Stimulated activated naive CD8-positive, alpha-beta T cell treated with anti-CD3 and anti-CD28 coated beads, Interleukin-15, Interleukin-2, amounts not matched to agents 100 ng/mL and 50 ng/mL, for 24 hours (primary cell): ENCODE measurements at regions not wholly inside any gene's neighbourhood (a gene's known extent, or its start where the extent isn't known, plus 50 kb on each side); places are given as distances from the start of the nearest gene placed in this dataset.

ENCODE experiments used
- H3K27ac Mint-ChIP-seq: one replicate; pipeline ENCODE4 v1.8.0; 2021; ENCODE audit warnings: mild to moderate bottlenecking, mixed read lengths
- H3K27me3 Mint-ChIP-seq: one replicate; pipeline ENCODE4 v1.8.0; 2021; ENCODE audit warnings: mixed read lengths
- H3K36me3 Mint-ChIP-seq: one replicate; pipeline ENCODE4 v1.8.0; 2021; ENCODE audit warnings: low read depth, mixed read lengths
- H3K4me1 Mint-ChIP-seq: one replicate; pipeline ENCODE4 v1.8.0; 2021; ENCODE audit warnings: low read depth, mixed read lengths
- H3K4me3 Mint-ChIP-seq: one replicate; pipeline ENCODE4 v1.8.0; 2021; ENCODE audit warnings: mild to moderate bottlenecking, mixed read lengths
- H3K9me3 Mint-ChIP-seq: one replicate; pipeline ENCODE4 v1.8.0; 2021; ENCODE audit warnings: mixed read lengths

DNA sequence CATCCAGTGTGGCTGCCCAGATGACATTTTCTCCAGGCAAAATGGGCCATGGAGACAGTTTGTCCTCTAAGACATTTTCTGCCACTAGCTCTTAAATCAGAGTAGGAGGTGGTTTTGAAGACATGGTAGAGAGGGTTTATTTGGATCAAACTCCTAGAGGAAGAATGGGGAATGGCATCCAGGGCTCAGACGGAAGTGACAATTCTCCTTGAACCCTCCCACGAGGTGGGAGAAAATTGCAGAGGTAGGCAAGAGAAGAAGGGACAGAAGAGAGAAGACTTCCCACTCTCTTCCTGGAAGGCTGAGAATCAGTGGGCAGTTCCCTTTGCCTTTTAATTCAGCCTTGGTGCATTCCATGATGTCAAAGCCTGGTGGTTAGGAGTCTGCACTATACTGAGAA lies 194.0 kb downstream of the SMIM20 start:
- H3K9me3 Mint-ChIP-seq, result peaks cover 20% of the 10 kb centered on the region
- H3K27me3 Mint-ChIP-seq, result peaks cover 43% of the 10 kb centered on the region
- H3K4me3 Mint-ChIP-seq, result no peak overlapping the region
- H3K4me1 Mint-ChIP-seq, result peaks cover 5% of the 10 kb centered on the region
- H3K27ac Mint-ChIP-seq, result no peak overlapping the region
- H3K36me3 Mint-ChIP-seq, result peaks cover 8% of the 10 kb centered on the region

- Mint-ChIP-seq H3K4me1 (no peaks in the 10 kb centered on the region), H3K4me3 (no peak overlapping the region), H3K27ac (no peak overlapping the region), H3K9me3 (peaks cover 31% of the 10 kb centered on the region), H3K36me3 (peaks cover 17% of the 10 kb centered on the region), H3K27me3 (peaks cover 41% of the 10 kb centered on the region)
These were observed 196.5 kb downstream of the SMIM20 start for GRCh38 chr4:26110493-26110892.

- Mint-ChIP-seq H3K4me1 (no peaks in the 10 kb centered on the region), H3K4me3 (no peak overlapping the region), H3K27me3 (peaks cover 44% of the 10 kb centered on the region), H3K9me3 (peaks cover 38% of the 10 kb centered on the region), H3K27ac (no peak overlapping the region), H3K36me3 (peaks cover 17% of the 10 kb centered on the region)
These were observed 199.4 kb downstream of the SMIM20 start for GRCh38 chr4:26113339-26113940.

- Mint-ChIP-seq H3K4me3 (no peak overlapping the region), H3K36me3 (peaks cover 17% of the 10 kb centered on the region), H3K27ac (no peak overlapping the region), H3K9me3 (peaks cover 39% of the 10 kb centered on the region), H3K4me1 (peaks cover 5% of the 10 kb centered on the region), H3K27me3 (peaks cover 41% of the 10 kb centered on the region)
These were observed 202.0 kb downstream of the SMIM20 start for GRCh38 chr4:26116057-26116456.

GRCh38 chr4:26120098-26120825 lies 200.6 kb upstream of the RBPJ start:
- Mint-ChIP-seq H3K27ac (no peak overlapping the region), H3K27me3 (peaks cover 36% of the 10 kb centered on the region), H3K36me3 (no peaks in the 10 kb centered on the region), H3K4me1 (peaks cover 5% of the 10 kb centered on the region), H3K9me3 (peaks cover 17% of the 10 kb centered on the region), H3K4me3 (no peak overlapping the region)

- H3K4me3 Mint-ChIP-seq, result no peak overlapping the region
- peaks cover 16% of the 10 kb centered on the region for H3K9me3 Mint-ChIP-seq
- peaks cover 22% of the 10 kb centered on the region for H3K27me3 Mint-ChIP-seq
- H3K36me3 Mint-ChIP-seq, result no peaks in the 10 kb centered on the region
- H3K27ac Mint-ChIP-seq, result no peak overlapping the region
- H3K4me1 Mint-ChIP-seq, result peaks cover 18% of the 10 kb centered on the region
These were observed 198.1 kb upstream of the RBPJ start for GRCh38 chr4:26122690-26123089.

DNA sequence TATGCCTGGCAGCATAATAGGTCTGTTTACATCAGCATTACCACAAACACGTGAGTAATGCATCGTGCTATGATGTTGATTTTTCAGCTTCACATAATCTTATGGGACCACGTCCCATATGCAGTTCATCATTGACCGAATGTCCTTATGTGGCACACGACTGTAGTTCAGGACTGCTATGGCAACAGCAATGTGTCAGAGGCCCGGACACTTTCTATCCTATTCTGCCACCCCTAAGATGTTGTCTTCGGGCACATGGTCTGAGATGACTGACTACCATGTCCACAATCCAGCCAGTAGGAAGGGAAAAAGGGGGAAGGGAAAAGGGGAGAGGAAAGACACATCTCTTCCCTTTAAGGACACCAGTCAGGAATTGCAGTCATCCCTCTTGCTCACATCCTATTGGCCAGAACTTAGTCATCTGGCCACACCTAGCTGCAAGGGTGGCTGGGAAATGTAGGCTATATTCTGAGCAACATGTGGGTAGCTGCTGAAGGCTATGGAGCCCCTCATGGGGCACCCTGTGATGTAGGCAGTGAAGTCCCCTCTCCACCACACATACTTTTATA lies 196.0 kb upstream of the RBPJ start:
- peaks cover 7% of the 10 kb centered on the region for H3K27me3 Mint-ChIP-seq
- no peak overlapping the region for H3K27ac Mint-ChIP-seq
- H3K9me3 Mint-ChIP-seq, result peaks cover 19% of the 10 kb centered on the region
- H3K4me1 Mint-ChIP-seq, result peaks cover 12% of the 10 kb centered on the region
- no peak overlapping the region for H3K4me3 Mint-ChIP-seq
- H3K36me3 Mint-ChIP-seq, result no peaks in the 10 kb centered on the region

DNA sequence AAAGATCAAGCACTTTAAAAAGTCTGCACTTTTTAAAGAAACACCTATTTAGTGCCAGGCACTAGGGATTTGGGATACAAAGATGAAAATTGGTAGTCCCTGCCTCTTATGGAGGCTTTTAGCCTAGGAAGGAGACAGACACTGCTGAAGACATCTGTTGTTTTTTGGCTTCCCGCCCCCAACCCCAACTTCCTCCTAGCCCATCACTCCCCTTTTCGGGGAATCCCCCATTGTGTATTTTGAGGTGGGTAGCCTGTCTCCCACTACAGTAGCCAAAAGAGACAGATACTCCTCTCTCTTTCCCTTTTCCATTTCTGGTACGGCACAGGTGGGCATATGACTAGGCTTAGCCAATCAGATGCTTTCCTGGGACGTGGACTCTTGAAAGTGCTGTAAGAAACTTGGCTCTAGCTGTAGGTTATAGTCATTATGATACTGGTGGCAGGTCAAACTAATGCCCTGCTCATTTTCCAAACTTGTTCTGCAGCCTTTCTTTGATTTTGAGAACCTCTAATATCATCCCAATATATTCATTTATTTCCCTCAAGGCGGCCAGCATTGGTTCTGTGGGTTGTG lies 194.6 kb upstream of the RBPJ start:
- peaks cover 26% of the 10 kb centered on the region for H3K4me1 Mint-ChIP-seq
- H3K27ac Mint-ChIP-seq, result no peak overlapping the region
- peaks cover 7% of the 10 kb centered on the region for H3K27me3 Mint-ChIP-seq
- no peaks in the 10 kb centered on the region for H3K36me3 Mint-ChIP-seq
- H3K4me3 Mint-ChIP-seq, result no peak overlapping the region
- H3K9me3 Mint-ChIP-seq, result peaks cover 22% of the 10 kb centered on the region

- Mint-ChIP-seq H3K4me1 (peaks cover 34% of the 10 kb centered on the region), H3K9me3 (peaks cover 22% of the 10 kb centered on the region), H3K4me3 (no peak overlapping the region), H3K36me3 (no peaks in the 10 kb centered on the region), H3K27me3 (peaks cover 7% of the 10 kb centered on the region), H3K27ac (peak overlapping the region; percentile 39)
These were observed 193.8 kb upstream of the RBPJ start for GRCh38 chr4:26126994-26127393.

DNA sequence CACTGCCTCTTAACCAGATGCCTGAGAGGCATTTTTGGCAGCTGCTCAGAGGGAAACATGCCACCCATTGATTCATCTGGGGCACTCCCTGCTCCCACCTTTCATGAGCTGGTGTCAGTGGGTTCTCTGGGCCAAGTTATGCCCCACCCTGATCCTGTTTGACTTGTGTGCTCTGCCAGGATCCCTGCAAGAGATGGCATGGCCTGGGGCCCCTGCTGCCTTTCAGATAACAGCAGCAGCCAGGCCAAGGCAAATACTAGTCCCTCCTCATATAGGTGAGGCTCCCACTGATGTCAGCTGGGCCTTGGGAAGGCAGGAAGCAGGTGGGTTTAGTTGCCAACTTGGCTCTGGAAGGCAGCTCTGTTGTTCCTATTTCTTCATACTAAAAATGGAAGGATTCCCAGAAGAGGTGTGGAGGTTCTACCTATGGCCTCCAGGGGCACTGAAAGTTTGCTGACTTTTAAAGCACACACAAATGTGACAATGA lies 192.9 kb upstream of the RBPJ start:
- H3K27ac Mint-ChIP-seq, result no peak overlapping the region

GRCh38 chr4:26130173-26130572 lies 190.6 kb upstream of the RBPJ start:
- H3K9me3 Mint-ChIP-seq, result peaks cover 22% of the 10 kb centered on the region

More for the DNA sequence above, 192.9 kb upstream of the RBPJ start:
- Mint-ChIP-seq H3K4me3 (no peak overlapping the region), H3K36me3 (no peaks in the 10 kb centered on the region), H3K4me1 (peaks cover 43% of the 10 kb centered on the region), H3K27me3 (peaks cover 4% of the 10 kb centered on the region), H3K9me3 (peaks cover 22% of the 10 kb centered on the region)

GRCh38 chr4:26130841-26131432 lies 189.9 kb upstream of the RBPJ start:
- H3K36me3 Mint-ChIP-seq, result no peaks in the 10 kb centered on the region
- peaks cover 4% of the 10 kb centered on the region for H3K27me3 Mint-ChIP-seq
- peaks cover 22% of the 10 kb centered on the region for H3K9me3 Mint-ChIP-seq
- no peak overlapping the region for H3K4me3 Mint-ChIP-seq
- H3K27ac Mint-ChIP-seq, result peak overlapping the region; percentile 80
- H3K4me1 Mint-ChIP-seq, result peaks cover 58% of the 10 kb centered on the region

More at GRCh38 chr4:26130173-26130572, 190.6 kb upstream of the RBPJ start:
- Mint-ChIP-seq H3K27me3 (peaks cover 4% of the 10 kb centered on the region), H3K4me3 (peak overlapping the region; percentile 6), H3K36me3 (no peaks in the 10 kb centered on the region), H3K4me1 (peaks cover 58% of the 10 kb centered on the region), H3K27ac (peak overlapping the region; percentile 80)

GRCh38 chr4:26131711-26132110 lies 189.1 kb upstream of the RBPJ start:
- Mint-ChIP-seq H3K9me3 (peaks cover 22% of the 10 kb centered on the region), H3K27me3 (peaks cover 4% of the 10 kb centered on the region), H3K27ac (peak overlapping the region; percentile 77), H3K4me3 (no peak overlapping the region), H3K4me1 (peaks cover 51% of the 10 kb centered on the region), H3K36me3 (no peaks in the 10 kb centered on the region)

DNA sequence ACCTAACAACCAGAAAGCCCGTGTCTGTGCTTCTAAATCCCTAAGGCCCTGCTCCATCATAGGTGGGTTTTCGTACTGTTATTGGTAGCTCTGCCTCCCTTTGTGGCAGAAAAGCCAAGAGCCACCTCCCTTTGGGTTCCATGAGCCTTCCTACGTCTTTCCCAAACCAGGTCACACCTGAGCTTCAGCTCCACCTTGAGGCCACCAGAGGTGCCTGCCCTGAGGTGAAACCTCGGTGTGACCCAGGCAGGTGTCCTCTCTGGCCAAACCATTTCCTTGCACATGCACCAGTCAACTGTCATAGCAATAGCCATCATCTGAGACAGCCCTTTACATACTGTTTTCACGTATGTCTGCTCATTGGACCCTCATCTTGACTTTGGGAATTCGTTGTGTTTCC lies 188.0 kb upstream of the RBPJ start:
- peaks cover 45% of the 10 kb centered on the region for H3K4me1 Mint-ChIP-seq
- no peak overlapping the region for H3K27ac Mint-ChIP-seq
- peaks cover 17% of the 10 kb centered on the region for H3K9me3 Mint-ChIP-seq
- no peaks in the 10 kb centered on the region for H3K36me3 Mint-ChIP-seq
- H3K27me3 Mint-ChIP-seq, result peaks cover 4% of the 10 kb centered on the region
- no peak overlapping the region for H3K4me3 Mint-ChIP-seq

GRCh38 chr4:26133840-26134239 lies 187.0 kb upstream of the RBPJ start:
- Mint-ChIP-seq H3K9me3 (peaks cover 11% of the 10 kb centered on the region), H3K27ac (peak overlapping the region; percentile 68), H3K27me3 (peaks cover 4% of the 10 kb centered on the region), H3K36me3 (no peaks in the 10 kb centered on the region), H3K4me3 (no peak overlapping the region), H3K4me1 (peaks cover 45% of the 10 kb centered on the region)
